ENCODE measurements at regions not wholly inside any gene's neighbourhood (a gene's known extent, or its start where the extent isn't known, plus 50 kb on each side); places are given as distances from the start of the nearest gene placed in this dataset.
A peak's percentile ranks its signal among the peaks of the same experiment; 100 is the strongest.
"Not testable (repeated sequence)": the region's sequence is repeated elsewhere in the genome, so short reads cannot be mapped to it uniquely, and the experiment has no call there.

DNA sequence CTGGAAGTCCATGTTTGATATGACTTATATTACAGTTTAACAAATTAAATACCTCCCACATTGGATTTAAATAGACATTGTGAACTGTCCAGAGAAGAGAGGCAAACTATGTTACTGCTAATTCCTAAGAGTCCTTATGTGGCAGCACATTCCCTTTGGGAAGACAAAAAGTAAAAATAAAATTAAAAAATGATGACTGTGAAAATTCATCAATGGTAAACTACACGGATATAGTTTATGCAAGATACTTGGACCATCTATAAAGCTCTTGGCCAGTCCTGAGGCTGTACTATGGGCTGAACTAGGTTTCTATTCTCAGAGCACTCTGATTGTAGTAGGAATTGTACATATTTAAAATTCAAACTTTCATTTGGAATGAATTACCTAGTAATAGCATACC, 206.4 kb downstream of the LRRK2 start:
- no peak for DNase-seq (ENCODE audit: low spot score)

DNA sequence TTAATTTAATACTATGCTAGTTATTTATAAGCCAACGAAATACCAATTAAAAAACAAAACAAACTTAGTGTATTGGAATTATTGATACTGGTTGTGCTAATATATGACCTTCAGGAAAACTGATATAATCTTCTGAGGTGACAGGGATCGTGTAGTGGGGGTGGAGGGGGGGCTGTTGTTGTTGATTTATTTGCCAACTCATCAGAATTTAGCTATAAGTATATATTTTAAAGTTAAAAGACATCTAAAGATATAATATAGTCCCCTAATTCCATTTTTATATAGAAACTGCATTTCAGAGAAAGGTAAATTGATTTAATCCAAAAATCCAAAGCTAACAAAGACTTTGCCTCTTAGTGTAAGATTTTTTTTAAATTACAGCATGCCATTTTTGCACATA, 210.5 kb downstream of the LRRK2 start:
- DNase-seq (ENCODE audit: low spot score) = no peak

DNA sequence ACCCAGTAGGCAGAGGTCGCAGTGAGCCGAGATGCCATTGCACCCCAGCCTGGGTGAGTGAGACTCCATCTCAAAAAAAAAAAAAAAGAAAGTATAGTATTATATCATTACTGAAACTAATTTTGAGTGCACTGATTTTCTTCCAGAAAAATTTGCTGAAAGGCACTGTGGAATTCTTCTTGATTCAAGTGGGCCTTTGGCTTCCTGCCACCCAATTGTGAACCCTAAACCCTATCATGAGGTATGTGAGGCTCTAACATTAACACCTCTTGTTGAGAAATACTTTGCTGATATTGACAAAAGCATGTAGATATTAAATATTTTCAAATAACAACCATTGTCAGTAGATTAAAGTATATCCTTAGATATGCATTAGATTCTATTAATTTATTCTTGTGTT, 211.2 kb downstream of the LRRK2 start:
- no peak for DNase-seq (ENCODE audit: low spot score)

DNA sequence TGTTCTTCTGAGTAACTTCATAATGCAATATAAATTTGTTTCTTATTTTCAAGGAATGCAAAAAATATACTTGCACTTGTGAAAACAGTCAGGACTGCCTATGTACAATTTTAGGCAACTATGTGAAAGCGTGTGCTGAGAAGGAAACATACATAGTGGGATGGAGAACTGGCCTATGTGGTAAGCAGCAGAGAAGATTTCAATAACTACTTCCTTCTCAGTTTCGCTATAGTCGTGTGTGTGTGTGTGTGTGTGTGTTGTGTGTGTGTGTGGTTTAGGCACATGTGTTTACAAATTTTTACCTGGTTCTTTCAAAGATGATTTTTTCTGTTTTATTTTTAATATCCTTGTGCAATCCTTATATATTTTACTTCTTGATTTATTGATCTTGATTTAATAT, 211.8 kb downstream of the LRRK2 start:
- DNase-seq (ENCODE audit: low spot score) = no peak

DNA sequence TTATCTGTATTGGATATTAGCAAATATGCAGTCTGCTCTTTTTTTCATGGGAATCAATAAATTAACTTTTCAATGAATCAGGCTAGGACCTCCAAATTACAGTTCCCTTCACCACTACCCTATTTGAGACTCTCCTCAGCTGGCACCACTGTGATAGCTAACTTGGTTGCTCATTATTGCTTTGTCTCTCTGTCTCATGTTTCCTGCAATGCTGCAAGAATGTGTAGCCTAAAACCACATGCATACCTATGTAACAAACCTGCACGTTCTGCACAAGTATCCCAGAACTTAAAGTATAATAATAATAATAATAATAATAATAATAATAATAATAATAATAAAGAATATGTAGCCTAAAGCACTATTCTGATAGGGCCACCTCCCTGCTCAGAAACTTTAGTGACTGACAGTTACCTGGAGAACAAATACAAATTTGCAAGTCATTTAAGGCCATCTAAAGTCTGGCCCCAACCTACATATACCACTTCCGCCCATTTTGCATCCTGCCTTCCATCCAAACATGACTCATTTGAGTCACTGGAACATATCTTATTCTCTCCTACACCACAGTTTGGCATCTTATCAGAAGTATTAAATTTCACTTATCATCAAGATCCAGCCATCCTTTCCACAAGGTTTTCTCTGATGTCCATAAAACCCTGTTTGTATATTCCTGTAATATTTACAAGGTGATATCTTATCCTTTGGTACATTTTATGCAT, 215.1 kb downstream of the LRRK2 start:
- DNase-seq (ENCODE audit: low spot score) = no peak

DNA sequence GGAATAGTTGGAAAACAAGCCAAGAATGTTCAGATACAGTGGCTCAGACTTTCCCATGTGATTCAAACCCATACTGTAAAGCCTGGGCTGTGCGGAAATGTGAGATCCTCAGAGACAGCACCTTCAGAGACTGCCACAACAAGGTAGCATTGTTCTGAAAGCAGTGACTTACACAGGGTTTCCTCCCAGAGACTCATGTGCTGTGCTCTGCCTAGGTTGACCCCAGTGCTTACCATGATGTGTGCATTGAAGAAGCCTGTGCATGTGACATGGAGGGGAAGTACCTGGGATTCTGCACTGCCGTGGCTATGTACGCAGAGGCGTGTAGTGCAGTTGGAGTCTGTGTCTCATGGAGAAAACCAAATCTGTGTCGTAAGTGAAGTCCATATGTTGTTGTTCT, 219.4 kb downstream of the LRRK2 start:
- no peak for DNase-seq (ENCODE audit: low spot score)

DNA sequence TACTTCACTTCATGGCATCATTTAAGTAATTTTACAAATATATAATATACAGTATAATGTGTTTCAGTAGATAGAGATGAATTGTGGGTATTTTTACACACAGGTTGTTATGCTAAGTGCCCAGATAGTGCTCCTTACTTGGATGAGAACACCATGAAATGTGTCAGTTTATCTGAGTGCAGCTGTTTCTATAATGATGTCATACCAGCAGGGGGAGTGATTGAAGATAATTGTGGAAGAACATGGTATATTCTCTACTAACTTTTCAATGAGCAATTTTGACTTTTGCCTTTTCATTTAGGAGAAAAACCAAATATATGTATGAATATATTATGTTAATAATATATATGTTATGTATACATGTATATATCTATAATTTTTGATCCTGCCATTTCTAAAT, 221.6 kb downstream of the LRRK2 start:
- peak; percentile 41 for DNase-seq (ENCODE audit: low spot score)

DNA sequence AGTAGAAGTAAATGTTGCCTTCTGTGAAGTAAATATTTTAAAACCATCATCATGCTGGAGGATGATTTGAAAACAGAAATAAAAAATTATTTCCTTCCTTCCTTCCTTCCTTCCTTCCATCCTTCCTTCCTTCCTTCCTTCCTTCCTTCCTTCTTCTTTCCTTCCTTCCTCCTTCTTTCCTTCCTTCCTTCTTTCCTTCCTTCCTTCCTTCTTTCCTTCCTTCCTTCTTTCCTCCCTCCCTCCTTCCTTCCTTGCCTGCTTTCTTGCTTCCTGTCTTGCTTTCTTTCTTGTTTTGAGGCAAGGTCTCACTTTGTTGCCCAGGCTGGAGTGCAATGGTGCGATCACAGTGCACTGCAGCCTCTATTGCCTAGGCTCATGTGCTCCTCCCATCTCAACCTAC, 223.7 kb downstream of the LRRK2 start:
- not testable (repeated sequence) for DNase-seq (ENCODE audit: low spot score)

DNA sequence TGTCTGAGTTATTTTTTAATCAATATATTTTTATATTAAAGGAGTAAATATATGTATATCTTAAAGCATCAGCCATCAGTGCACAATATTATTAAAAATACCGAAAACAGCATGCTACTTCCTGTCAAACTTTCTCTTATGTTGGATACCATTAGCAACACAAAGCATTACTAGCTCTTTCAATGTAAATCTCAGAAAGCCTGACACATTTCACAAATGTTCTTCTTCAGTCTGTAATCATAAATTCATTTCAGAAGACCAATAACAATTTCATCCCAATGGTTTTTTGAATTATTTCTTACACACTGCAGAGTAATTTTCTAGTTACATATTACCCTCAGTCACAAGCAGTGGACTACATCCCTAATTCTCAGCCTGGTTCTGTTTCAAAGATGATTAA, 226.9 kb downstream of the LRRK2 start:
- DNase-seq (ENCODE audit: low spot score) = no peak

DNA sequence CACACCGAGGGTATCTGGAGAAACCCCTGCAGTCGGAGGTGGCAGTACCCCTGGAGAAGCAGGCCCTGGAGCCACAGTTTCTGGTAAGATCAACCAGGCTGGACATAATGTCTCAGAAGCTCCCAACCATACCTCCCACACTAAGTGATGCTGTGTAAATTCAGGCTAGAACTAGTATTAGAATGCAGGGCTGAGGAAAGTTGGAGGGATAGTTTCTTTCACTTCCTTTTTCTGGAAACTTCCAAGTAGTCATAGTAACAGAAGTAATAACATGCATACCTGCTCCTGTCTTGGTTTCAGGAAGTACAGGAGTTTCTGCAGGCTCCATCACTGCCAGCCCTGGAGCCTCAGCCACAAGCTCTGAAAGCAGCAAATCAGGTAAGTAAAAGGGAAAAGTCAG, 228.1 kb upstream of the CNTN1 start:
- DNase-seq (ENCODE audit: low spot score) = no peak

DNA sequence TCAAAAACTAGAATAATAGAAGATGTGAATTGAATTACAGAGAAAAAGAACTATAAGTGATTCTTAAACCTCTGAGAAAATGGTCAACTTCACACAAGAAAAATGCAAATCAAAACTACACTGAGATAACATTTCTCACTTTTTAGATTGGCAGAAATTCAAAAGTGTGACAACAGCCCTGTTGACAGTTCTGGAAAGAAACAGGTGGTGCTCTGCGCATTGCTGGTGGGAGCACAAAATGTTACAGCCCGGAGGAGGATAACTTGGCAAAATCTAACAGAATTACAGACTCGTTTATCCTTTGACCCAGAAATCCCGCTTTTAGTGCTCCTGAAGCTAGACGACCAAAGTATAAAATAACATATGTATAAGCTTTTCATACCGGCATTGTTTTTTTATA, 222.5 kb upstream of the CNTN1 start:
- no peak for DNase-seq (ENCODE audit: low spot score)

DNA sequence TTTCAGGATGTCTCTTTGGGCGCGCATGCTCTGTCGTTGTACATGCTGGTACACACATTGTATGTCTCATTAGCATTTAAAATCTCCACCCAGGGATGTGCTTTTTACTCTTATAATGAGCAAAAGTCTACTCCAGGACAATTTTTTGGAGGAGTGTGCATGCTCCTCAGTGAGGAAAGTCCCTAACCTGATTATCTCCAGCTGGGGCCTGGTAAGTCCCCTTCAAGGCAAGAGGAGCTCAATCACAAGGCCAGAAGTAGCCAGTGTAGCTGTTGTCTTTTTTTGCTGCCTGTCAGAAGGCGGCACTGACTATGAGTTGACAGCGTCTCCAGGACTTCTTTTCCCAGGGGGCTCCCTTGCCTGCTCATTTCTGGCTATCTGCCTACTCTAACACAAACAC, 218.3 kb upstream of the CNTN1 start:
- no peak for DNase-seq (ENCODE audit: low spot score)

DNA sequence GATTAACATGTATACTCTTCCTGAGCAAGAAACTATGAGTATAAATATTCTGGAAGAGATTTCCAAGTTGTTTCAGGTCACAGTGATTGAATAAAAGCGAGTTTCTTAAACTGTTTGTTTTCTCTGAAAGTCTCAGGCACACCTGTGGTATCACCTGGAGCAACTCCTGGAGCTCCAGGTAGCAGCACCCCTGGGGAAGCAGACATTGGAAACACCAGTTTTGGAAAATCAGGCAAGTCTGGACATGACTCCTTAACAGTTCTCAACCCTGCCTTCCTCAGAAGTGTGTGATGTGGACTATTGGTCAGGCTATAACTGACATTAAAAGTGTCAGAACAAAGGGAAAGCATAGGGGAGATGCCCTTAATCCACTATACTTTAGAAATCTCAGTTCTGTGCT, 217.6 kb upstream of the CNTN1 start:
- DNase-seq (ENCODE audit: low spot score) = no peak

DNA sequence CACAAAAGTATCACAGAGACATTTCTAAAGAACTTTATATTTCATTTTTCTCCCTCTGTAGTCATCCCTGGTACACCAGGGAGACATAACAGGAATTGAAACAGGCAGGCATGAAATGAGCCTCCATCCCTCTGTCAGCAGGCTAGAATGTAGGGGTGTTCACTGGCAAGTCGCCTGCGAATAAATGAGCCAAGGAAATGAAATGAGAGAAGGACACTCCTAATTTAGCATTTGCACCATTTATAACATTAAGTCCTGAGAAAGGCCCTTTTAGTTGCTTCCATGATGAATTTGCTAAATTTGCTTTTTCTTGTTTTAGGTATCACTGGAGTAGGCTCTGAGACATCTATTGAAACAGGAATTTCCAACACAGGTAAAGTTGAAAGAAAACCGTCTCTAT, 192.4 kb upstream of the CNTN1 start:
- DNase-seq (ENCODE audit: low spot score) = no peak

DNA sequence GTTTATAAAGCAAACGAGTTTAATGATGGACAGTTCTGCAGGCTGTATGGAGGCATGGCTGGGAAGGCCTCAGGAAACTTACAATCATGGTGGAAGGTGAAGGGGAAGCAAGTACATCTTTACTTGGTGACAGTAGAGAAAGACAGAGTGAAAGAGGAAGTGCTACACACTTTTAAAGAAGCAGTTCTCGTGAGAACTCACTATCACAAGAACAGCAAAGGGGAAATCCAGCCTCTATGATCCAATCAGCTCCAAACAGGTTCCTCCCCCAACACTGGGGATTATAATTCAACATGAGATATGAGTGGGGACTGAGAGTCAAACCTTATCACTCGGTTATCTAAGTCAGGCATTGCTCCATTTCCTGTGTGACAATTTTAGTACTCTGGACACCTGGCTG, 189.9 kb upstream of the CNTN1 start:
- DNase-seq (ENCODE audit: low spot score) = no peak

DNA sequence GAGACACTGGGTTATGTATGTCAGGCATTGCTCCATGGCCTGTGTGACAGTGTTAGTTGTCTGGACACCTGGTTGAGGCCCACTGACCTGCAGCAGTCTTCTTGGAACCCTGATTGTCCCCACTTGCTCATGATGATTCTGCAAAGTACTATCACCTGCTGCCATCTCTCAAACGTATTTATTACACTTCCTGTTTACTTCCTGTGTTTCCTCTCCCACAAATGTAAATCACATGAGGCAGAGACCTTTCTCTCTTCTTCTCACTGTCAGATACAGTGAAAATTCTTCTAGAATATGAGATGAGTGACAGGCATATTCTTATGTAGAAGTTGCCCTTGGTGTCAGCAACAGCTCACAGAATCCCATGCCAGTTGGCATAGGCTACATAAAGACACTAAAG, 186.9 kb upstream of the CNTN1 start:
- no peak for DNase-seq (ENCODE audit: low spot score)

DNA sequence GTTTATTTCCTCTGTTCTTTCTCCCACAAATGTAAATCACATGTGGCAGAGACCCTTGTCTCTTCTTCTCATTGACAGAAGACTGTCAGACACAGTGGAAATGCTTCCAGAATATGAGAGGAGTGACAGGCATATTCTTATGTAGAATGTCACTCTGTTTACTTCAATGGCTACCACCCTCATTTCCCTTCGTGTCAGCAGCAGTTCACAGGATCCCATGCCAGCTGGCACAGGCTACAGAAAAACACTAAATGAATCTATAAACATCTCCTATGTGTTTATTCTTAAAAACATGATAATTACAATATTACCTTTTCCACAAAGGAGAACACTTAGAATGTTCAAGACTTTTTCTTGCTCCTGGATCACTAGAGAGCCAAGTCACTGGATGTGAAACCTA, 183.8 kb upstream of the CNTN1 start:
- DNase-seq (ENCODE audit: low spot score) = no peak

DNA sequence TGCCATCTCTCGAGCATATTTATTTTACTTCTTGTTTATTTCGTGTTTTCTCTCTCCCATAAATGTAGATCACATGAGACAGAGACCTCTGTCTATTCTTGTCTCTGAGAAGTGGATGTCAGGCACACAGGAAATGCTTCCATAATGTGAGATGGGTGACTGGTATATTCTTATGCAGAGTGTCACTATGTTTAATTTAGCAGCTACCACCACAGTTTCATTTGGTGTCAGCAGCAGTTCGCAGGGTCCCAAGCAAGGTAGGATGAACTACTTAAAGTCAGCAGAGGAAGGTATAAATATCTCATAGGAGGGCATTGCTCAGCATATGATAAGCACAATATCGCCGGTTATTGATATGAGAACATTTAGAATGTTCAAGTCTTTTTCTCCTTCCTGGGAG, 180.9 kb upstream of the CNTN1 start:
- DNase-seq (ENCODE audit: low spot score) = no peak

DNA sequence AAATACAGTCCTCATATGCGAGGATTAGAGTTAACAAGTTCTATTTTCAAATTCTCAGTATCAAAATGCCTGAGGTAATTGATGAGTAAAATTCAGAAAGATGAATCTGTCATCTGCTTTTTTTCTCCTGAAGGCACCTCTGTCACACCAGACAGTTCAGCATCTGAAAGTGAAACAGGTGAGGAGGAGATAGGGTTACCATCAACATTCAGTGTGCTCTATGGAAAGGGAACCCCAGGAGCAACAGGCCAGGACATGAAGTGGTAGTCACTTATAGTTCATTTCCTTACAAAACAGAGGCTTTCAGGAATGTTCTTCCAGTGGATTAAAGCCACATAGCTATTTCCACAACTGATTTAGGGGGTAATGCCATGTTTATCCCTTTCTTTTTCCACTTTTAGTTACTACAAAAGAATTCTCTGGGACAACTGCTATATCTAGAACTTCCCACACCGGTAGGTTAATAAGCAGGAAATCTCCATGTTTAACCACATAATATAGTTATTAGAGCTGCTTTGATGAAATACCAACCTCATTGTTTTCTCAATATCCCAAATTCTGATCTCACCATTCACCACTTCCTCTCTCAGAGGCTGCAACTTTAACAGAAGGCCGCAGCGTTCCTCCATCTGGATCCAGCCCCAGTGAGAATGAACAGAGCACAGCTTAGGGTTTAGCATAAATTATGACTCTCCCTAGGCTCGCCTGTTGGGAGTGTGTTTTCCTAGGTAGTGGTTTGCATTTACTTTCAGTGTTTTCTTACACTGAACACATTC, 177.0 kb upstream of the CNTN1 start:
- no peak for DNase-seq (ENCODE audit: low spot score)

DNA sequence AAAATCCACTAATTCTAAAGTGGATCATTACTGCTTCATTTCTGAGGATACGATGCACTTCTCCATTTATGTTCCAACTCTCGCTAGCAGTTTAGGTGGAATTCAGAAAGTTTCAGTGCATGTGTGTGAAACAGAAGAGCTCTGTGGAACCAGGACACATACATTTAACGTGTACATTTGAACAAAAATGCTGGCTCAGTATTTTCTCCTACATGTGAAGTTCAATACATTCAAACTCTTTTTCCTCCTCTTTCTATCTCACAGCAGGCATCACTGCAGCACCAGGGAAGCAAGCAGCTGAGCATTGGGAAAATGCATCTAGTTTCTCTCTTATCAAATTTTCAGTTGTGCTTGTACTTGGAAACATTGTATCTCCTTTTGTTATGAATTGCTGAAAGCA, 169.4 kb upstream of the CNTN1 start:
- no peak for DNase-seq (ENCODE audit: low spot score)

DNA sequence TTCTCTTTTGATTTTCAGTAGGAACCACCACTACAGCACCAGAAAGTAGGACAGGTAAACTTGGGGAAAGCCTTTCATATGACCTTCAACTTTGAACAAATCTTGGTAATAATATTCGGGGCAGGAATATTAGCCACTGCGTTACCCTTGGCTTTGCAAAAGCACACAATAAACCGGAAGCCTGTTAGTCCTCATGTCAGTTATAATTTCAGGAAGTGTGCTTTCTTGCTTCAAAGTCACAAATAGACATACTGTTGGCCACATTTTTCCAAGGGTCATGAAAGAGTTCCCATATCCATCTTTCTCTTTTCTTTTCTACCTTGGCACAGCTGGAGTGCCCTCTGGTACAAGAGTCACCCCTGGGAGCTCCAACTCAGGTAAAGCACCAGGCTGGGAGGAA, 167.2 kb upstream of the CNTN1 start:
- no peak for DNase-seq (ENCODE audit: low spot score)

DNA sequence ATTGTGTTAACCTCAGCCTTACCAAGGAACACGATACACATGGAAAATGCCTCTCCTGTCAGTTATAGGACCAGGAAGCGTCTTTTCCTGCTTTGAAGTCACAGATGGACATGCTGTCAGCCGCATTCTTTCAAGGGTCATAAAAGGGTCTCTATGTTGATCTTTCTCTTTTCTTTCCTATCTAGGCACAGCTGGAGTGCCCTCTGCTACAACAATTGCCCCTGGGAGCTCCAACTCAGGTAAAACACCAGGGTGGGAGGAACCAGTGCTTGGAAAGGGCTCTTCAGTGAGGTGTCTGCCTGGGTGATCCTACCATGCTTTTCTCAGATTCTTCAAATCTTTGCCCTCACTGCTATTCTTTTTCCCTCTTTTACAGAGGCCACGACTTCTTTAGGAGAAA, 157.4 kb upstream of the CNTN1 start:
- peak; percentile 8 for DNase-seq (ENCODE audit: low spot score)

DNA sequence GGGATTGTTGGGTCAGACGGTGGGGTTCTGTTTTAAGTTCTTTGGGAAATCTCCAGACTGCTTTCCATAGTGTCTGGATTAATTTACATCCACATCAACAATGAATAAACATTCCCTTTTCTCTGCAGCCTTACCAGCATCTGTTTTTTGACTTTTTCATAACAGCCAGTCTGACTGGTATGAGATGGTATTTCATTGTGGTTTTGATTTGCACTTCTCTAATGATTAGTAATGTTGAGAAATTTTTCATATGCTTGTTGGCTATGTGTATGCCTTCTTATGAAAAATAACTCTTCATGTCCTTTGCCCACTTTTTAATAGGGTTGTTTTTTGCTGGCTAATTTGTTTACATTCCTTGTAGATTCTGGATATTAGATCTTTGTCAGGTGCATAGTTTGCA, 140.8 kb upstream of the CNTN1 start:
- DNase-seq (ENCODE audit: low spot score) = no peak

DNA sequence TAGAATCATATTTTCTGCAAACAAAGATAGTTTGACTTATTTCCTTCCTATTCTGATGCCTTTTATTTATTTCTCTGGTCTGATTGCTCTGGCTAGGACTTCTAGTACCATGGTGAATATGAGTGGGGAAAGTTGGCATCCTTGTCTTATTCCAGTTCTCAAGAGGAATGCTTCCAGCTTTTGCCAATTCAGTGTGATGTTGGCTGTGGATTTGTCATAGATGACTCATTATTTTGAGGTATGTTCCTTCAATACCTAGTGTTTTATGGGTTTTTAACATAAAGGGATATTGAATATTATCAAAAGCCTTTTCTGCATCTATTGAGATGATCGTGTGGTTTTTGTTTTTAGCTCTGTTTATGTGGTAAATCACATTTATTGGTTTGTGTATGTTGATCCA, 139.4 kb upstream of the CNTN1 start:
- DNase-seq (ENCODE audit: low spot score) = no peak
